SK-N-SH treated with all-trans-retinoic acid at 6 μM for 48 hours (cell line): ENCODE measurements at regions not wholly inside any gene's neighbourhood (a gene's known extent, or its start where the extent isn't known, plus 50 kb on each side); places are given as distances from the start of the nearest gene placed in this dataset.

Source experiments
- ARNTL ChIP-seq: fragments of 450-650 bp; formaldehyde crosslinking; IDR thresholded peaks from 2 replicates; pipeline ENCODE4 v1.5.0; 2020; ENCODE audit warnings: low read depth, mild to moderate bottlenecking, moderate library complexity, borderline replicate concordance
- BACH2 ChIP-seq: fragments of 250-450 bp; sonication (Bioruptor Pico); IDR thresholded peaks from 2 replicates; pipeline ENCODE4 v1.9.0; 2021; ENCODE audit warnings: mild to moderate bottlenecking, borderline replicate concordance
- PATZ1 ChIP-seq: fragments of 250-450 bp; sonication (Bioruptor Pico); IDR thresholded peaks from 2 replicates; pipeline ENCODE4 v1.8.0; 2020; ENCODE audit warnings: mild to moderate bottlenecking, moderate library complexity, borderline replicate concordance
- POU6F1 ChIP-seq: fragments of 250-450 bp; sonication (Bioruptor Pico); IDR thresholded peaks from 2 replicates; pipeline ENCODE4 v1.8.0; 2021; ENCODE audit warnings: low read depth, mild to moderate bottlenecking, moderate library complexity, borderline replicate concordance
- PPARA ChIP-seq: fragments of 250-450 bp; sonication (Bioruptor Pico); IDR thresholded peaks from 2 replicates; pipeline ENCODE4 v1.5.0; 2020; ENCODE audit warnings: mild to moderate bottlenecking, borderline replicate concordance
- RARB ChIP-seq: fragments of 250-450 bp; sonication (Bioruptor Pico); IDR thresholded peaks from 2 replicates; pipeline ENCODE4 v1.8.0; 2021; ENCODE audit warnings: mild to moderate bottlenecking, moderate library complexity
- ZC3H10 ChIP-seq: fragments of 250-450 bp; sonication (Bioruptor Pico); IDR thresholded peaks from 2 replicates; pipeline ENCODE4 v1.5.1; 2021; ENCODE audit warnings: mild to moderate bottlenecking, moderate library complexity
- ZFP30 ChIP-seq: fragments of 450-650 bp; formaldehyde crosslinking; IDR thresholded peaks from 2 replicates; pipeline ENCODE4 v1.5.0; 2022; ENCODE audit warnings: mild to moderate bottlenecking, moderate library complexity
- ZNF70 ChIP-seq: fragments of 450-650 bp; formaldehyde crosslinking; IDR thresholded peaks from 2 replicates; pipeline ENCODE4 v1.5.0; 2020; ENCODE audit warnings: mild to moderate bottlenecking, moderate library complexity

GRCh38 chr3:18223571-18223970 lies 201.6 kb downstream of the SATB1 start:
- TF ChIP-seq ZFP30 (CRISPR knock-in tag) (no peak), PATZ1 (CRISPR knock-in tag) (no peak), ZC3H10 (CRISPR knock-in tag) (no peak), BACH2 (CRISPR knock-in tag) (no peak), RARB (no peak), PPARA (CRISPR knock-in tag) (no peak), POU6F1 (no peak), ARNTL (CRISPR knock-in tag) (no peak), ZNF70 (CRISPR knock-in tag) (no peak)
